Ecto neural progenitor cell (in vitro differentiated cells): ENCODE measurements at regions not wholly inside any gene's neighbourhood (a gene's known extent, or its start where the extent isn't known, plus 50 kb on each side); places are given as distances from the start of the nearest gene placed in this dataset.
"Not testable (repeated sequence)": the region's sequence is repeated elsewhere in the genome, so short reads cannot be mapped to it uniquely, and the experiment has no call there.

Source experiments
- DNase-seq: peaks from one replicate; pipeline ENCODE4 v3.0.0-alpha.2; 2018; ENCODE audit warnings: low spot score

DNA sequence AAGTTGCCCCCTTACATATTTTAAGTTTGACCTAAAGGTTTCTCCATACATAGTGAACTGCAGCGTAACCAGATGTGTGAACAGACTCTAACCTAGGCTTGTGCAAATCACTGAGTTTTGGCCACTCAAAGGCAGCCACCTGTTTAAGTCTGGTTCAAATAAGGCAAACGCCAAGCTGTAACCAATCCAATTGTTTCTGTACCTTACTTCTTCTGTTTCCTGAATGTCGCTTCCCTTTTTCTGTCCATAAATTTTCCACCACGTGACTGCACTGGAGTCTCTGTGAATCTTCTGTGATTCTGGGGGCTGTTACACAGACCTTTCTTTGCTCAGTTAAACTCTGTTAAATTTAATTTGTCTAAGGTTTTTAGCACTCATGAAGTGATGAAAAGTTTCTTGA lies 618.8 kb downstream of the GLUD2 start:
- DNase-seq: no peak

DNA sequence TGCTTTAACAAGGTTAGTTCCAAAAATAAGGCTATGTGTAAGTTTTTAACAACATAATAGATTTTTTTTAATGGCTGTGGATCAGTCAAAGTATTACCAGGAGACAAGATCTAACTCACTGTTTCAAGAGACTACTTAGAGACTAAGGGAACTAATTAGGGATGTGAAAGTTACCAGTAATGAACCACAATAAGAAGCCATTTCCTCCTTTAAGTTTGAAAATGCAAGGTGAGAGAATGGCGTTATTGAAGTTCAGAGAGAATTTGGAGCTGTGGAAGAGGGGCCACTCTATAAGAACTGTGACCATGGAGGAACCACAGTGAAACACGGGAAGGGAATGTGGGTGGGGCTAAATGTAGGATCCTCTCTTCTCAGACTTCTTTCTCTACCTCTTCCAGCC lies 624.2 kb downstream of the GLUD2 start:
- no peak for DNase-seq

DNA sequence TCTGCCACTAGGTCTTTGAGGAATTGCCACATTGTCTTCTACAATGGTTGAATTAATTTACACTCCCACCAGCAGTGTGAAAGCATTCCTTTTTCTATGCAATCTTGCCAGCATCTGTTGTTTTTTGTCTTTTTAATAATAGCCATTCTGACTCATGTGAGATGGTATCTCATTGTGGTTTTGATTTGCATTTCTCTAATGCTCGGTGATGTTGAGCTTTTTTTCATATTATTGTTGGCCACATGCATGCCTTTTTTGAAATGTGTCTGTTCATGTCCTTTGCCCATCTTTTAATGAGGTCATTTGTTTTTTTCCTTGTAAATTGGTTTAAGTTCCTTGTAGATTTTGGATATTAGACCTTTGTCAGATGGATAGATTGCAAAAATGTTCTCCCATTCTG lies 661.8 kb downstream of the GLUD2 start:
- DNase-seq: not testable (repeated sequence)

DNA sequence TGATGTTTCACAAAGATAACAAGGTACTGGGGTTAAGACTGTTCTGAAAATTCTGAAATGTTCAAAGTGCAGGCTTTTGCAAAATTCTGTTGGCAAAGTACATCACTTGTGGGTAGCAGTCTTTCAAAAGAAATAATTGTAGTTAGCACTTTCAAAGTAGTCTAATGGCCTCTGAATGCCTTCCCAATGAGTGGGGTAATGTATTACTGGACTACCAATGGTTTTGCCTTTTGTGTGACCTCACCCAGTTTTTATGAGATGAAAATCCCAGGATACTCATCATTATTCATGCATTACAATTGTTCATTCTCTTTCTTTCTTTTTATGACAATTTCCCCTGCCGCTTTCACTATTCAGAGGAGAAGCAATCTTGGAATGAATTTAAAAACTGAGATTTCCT lies 686.1 kb downstream of the GLUD2 start:
- no peak for DNase-seq

DNA sequence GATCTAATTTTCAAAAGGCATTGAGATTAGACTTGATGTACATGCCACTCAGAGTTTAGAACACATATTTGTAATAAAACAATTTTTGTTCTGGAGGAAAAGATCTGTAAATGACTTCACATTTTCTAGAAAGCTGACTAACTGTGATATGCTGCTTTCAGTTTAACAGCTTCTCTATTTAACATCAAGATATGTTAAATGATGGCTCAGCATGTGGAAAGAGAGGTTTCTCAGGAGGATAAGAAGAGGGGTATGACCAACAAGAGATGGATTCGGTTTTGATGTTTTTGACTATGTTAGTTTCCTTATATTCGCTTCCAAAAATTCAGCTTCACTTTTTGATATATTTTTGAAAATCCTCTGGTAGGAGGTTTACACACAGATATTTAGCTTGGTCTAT lies 698.7 kb downstream of the GLUD2 start:
- no peak for DNase-seq

DNA sequence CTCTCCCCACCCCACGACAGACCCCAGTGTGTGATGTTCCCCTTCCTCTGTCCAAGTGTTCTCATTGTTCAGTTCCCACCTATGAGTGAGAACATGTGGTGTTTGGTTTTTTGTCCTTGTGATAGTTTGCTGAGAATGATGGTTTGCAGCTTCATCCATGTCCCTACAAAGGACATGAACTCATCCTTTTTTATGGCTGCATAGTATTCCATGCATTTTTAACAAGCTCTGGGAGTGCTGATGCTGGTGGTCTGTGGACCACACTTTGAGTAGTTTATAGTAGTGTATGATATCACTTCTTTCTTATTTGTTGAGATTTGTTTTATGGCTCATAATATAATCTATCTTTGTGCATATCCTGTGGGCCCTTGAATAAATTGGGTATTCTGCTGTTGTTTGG lies 706.2 kb downstream of the GLUD2 start:
- not testable (repeated sequence) for DNase-seq

DNA sequence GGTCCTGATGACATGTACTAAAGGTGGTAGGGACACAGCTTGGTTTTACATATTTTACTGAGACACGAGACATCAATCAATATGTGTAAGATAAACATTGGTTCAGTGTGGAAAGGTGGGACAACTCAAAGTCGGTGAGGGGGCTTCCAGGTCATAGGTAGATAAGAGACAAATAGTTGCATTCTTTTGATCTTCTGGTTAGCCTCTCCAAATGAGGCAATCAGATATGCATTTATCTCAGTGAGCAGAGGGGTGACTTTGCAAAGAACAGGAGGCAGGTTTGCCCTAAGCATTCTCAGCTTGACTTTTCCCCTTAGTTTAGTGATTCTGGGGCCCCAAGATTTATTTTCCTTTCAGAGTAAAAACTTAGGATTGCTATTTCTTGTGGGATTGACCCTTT lies 706.9 kb downstream of the GLUD2 start:
- DNase-seq: no peak

DNA sequence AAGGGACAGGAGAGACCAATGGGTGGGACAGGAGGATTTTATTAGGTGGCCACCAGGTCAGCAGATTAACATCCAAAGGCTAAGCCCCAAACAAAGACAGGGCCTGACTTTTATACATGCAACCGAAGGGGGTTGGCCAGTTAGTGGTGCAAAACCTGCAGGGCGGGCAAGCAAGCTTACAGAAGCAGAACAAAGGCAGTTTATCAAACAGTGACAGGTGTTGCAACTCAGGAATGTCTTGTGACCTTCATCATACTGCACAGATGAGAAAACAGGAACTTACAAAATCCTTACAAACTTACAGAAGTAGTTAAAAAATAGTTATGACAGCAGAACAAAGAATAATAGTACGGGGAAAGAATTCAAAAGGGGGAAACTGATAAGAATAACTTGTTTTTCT lies 708.1 kb downstream of the GLUD2 start:
- no peak for DNase-seq

DNA sequence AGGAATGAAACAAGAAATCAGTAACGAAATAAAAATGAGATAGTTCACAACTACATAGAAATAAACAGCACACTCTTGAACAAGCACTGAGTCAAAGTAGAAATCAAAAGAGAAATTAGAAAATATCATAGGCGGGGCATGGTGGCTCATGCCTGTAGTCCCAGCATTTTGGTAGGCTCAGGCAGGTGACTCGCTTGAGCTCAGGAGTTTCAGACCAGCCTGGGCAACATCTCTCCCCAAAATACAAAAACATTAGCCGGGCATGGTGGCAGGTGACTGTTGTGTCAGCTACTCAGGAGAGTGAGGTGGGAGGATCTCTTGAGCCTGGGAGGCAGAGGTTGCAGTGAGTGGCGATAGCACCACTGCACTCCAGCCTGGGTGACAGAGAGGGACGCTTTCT lies 714.4 kb downstream of the GLUD2 start:
- no peak for DNase-seq

DNA sequence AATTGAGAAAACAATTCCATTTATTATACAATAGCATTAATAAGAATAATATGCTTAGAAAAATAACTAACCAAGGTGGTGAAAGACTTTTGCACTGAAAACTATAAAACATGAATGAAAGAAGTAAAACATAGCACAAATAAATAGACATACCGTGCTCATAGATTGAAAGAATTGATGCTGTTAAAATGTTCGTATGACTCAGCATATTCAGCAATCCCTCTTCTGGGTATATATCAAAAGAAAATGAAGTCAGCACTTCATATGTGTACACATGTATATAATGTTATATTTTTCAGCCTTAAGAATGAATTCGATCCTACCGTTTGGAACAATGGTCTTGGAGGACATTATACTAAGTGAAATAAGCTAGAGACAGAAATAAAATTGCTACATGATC lies 716.3 kb downstream of the GLUD2 start:
- DNase-seq: no peak

DNA sequence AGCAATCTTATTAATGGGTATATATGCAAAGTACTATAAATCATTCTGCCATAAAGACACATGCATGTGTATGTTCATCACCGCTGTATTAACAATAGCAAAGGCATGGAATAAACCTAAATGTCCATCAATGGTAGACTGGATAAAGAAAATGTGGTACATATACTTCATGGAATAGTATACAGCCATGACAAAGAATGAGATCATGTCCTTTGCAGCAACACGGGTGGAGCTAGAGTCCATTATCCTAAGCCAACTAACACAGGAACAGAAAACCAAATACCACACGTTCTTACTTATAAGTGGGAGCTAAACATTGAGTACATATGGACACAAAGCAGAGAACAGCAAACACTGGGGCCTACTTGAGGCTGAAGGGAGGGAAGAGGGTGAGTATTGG lies 720.8 kb downstream of the GLUD2 start:
- not testable (repeated sequence) for DNase-seq

DNA sequence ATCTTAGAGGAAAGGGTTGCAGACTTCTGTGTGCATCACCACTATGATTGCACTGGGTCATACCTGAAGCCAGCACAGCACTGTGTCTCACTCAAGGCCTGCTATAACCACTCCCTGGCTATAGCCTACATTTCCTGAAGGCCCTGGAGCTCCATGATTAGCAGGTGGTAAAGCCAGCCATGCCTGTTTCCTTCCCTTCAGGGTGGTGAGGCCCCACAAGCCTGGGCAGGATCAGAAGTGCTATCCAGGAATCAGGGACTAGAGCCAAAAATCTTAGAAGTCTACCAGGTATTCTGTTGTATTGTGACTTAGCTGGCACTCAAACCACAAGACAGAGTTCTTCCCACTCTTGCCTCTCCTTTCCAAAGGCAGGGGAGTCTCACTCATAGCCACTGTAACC lies 734.6 kb downstream of the GLUD2 start:
- DNase-seq: no peak

DNA sequence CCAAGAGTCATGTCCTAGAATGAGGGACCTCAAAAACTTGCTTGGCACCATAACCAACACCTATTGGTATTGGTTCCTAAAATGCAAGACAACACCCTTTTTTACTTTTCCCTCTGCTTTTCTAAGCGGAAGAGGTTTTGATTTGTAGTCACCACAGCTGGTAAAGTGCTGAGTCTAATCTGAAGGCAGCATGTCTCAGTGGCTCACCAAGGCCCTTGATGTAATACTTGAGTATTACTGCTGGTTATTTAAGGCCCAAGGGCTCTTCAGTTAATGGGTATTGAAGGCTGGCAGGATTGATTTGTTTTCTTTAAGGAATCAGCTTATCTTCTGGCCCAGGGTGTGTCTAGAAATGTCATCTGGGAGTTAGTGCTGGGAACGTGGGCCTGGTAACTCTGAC lies 735.1 kb downstream of the GLUD2 start:
- no peak for DNase-seq

DNA sequence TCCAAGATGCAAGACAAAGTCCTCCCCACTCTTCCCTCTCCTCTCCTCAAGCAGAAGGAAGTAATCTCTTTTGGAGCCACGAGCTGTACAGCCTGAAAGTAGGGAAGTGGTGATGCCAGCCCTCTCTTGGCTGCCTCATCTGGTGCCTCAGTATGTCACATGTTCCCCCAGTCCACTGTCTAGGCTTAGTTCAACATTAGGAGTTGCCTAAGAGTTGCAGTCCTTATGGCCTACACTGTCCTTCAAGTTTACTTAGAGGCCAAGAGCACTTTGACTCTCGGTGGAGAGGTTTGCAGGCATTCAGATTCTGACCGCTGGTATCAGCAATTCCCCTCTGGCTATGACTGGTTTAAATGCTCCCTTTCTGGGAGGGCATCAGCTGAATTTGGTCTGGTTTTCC lies 735.6 kb downstream of the GLUD2 start:
- DNase-seq: no peak

DNA sequence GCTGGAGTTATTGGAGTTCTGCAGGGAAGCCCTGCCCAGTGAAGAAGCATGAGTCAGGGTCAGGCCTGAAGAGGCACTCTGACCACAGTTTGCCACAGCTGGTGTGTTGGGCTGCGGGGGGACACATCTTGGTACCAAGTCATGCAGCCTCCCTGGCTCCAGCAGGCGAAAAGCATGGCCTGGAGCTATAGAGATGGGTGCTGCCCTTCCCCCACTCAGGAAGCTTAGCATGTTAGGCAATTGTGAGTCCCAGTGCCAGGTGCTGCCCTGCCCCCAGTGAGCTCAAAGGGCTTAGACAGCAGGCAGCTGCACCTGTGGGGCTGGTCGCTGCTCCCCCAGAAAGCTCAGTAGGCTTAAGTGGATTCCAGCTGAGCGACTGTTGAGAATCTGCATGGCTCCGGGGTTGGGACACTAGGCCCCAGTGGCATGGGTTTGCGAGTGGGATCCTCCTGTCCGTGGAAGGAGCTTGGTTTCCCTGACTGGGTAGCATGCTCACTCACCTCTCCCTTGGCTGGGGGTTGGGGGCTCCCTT lies 755.5 kb downstream of the GLUD2 start:
- DNase-seq: no peak

DNA sequence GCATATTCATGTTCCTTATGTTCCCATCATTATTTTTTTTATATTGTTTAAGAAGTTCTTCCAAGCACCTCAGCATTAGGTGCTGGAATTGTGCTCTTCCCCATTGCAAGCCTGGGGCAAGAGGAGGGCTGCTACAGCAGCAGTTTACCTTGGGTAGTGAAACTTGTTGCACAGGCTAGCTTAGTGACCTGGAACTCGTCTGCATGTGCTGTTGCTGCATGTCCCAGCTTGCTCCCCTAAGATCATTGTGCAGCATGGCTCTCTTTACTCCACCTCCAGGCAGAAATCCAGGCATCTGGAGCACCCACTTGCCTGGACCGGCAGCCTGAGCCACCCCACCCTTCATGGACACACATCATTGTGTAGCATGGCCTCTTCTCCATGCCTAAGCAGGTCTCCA lies 776.0 kb downstream of the GLUD2 start:
- no peak for DNase-seq

DNA sequence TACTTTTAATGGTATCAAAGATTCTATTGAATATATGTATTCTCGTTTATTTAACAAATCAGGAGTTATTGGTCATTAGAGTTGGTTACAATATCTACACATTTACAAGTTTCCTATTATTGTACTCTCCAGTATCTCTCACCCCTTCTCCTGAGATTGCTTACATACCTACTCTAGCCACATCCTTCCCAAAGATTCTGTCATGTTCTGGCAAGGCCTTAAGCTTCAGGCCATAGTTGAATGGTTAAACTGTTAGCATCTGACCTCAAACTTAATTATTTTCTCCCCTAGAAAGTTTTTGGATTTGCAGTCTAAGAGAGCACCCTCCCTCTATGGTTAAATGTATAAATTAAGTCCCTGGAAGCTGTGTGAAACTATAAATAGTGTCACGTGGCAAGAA lies 784.2 kb downstream of the GLUD2 start:
- DNase-seq: no peak

DNA sequence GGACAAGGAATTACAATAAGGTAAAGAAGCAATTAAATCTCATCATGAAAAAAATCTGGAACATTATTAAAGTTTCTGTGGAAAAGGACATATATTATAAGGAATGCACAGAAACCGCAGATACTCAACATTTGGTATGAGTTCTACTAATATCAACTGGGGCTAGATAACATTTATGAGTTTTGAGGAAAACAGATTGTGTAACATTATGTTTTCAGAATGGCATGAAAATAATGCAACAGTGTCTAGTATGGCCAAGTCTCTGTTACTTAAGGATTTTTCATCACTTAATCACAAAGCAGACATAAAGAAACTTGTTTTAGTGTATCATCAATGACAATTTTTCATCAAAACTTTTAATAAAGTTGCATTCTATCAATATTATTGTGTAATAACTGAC lies 785.0 kb downstream of the GLUD2 start:
- DNase-seq: no peak

DNA sequence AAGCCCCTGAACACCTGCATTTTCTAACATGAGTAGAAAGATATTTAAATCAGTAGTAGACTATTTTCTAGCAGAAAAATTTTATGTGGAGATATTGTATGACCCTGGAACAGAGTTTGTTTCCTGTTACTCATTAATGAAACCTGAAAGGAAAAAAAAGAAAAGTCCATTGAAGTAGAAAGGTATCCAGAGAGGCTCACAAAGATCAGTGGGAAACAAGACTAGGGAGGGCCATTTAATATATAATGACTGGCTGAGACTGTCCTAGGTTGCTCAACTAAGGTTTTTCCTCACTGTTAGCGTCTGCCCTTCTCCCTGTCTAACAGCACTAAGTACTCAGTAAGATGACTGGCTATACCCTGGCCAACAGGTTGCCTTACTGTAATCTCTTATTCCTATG lies 788.6 kb downstream of the GLUD2 start:
- no peak for DNase-seq

DNA sequence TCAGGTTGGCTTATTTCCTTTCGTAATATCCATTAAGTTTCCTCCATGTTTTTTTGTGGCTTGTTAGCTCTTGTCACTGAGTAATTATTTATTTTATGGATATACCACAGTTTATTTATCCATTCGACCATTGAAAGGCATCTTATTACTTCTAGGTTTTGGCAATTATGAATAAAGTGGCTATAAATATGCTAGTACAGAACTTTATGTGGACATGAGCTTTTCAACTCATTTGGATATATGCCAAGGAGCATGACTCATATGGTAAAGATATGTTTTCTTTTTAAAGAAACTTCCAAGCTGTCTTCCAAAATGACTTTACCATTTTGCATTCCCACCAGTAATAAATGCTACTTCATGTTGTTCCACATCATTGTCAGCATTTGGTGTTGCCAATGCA lies 803.6 kb downstream of the GLUD2 start:
- no peak for DNase-seq

DNA sequence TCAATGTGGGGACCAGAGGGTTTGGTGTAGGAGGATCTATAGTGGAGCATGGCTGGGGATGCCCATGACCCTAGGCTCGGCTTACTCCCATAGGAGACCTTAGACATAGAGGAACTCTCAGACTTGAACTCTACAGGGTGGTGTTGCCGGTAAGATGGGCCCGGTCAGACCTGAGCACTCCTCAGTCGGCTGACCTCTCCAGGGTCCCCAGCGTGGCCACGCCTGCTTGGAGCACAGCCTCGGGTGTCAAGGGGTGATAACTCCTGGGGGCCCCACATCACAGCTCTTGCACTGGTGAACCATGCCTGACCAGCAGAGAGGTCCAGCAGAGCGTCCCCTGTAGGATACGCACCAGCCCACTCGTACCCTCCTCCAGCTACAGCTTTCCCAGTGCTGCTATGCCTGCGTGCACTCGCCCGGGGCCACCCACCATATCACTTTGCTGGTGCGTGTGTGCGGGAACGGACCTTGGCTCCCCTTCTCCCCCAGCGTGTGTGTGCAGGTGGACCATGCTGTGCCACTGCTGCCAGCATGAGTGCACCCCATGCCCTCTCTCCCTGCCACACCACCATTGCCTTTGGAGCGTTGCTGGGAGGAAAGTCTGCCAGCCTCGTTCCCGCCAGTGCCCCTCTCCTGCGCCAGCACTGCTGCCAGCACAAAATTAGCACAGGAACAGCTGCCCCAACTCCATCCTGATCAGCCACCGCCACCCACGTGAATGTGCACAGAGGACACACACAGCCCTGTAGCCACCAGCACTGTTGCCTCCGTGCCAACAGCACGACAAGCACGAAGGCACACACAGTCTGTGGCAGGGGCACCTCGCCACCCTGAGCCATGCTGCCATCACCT lies 806.6 kb downstream of the GLUD2 start:
- DNase-seq: no peak

DNA sequence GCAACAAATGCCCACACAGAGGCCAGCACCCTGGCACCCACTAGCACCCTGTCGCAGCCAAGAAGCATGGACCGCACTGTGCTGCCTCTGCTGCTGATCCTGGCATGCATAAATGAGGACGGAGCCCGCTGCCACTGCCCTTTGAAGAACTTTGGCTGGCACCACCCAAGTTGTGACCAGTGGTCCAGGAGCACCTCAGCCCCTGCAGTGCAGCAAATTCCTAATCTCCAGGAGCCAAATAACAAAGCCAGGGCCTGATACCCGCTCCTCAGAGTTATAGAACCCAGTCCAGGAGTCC lies 807.2 kb downstream of the GLUD2 start:
- DNase-seq: no peak

DNA sequence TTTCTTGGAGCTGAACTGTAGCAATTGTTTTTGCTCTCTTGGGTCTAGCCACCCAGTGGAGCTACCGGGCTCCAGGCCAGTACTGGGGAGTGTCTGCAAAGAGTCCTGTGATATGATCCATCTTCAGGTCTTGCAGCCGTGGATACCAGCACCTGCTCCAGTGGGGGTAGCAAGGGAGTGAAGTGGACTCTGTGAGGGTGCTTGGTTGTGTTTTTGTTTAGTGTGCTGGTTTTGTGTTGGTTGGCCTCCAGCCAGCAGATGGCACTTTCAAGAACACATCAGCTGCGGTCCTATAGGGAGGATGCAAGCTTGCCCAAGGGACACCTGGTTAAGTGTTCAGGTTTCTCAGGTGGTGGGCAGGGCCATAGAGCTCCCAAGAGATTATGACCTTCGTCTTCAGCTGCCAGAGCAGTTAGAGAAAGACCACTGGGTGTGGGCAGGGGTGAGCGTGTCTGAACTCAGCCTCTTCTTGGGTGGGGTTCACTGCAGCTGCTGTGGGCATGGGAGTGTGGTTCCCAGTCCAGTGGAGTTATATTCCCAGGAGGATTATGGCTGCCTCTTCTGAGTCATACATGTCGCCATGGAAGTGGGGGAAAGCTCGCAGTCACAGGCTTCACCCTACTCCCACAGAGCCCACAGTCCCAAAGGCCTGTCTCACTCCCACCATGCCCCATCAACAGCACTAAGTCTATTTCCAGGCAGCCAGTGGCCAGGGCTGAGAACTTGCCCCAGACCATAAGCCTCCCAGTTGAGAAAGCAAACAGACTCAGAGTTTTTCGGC lies 811.6 kb downstream of the GLUD2 start:
- DNase-seq: no peak

DNA sequence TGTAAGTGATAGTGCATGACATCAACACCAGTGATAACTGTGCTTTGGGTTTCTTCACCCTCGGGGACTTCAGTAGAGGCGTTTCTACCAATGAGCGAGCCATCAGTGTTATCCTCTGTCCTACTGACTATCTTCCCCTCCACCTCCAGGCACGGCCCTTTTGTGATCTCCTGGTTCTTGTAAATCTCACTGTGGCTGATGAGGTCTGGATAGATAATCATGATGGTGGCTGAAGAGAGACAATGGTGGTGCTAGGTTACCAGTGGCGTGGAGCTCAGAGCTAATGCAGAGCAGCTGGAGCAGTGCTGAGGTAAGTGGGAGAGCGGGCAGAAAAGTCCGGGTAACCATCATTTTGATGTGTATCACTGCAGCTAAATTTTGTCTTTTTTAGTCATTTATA lies 816.6 kb downstream of the GLUD2 start:
- no peak for DNase-seq
